A549 (cell line): ENCODE measurements at regions not wholly inside any gene's neighbourhood (a gene's known extent, or its start where the extent isn't known, plus 50 kb on each side); places are given as distances from the start of the nearest gene placed in this dataset.

Source experiments
- NPAS2 ChIP-seq: fragments of 250-450 bp; sonication (Bioruptor Pico); IDR thresholded peaks from 2 replicates; pipeline ENCODE4 v1.8.0; 2022; ENCODE audit warnings: mild to moderate bottlenecking, moderate library complexity, borderline replicate concordance
- POLR2A ChIP-seq: IDR thresholded peaks from 2 replicates; pipeline ENCODE4 v1.6.1; 2012; ENCODE audit warnings: mild to moderate bottlenecking, low read length
- TF ChIP-seq, protein P1 (sequence below): fragments of >200 bp; sonication (Bioruptor Twin); formaldehyde crosslinking; IDR thresholded peaks from 3 replicates; pipeline ENCODE4 v1.5.1; 2016
- TF ChIP-seq, protein P2 (sequence below): IDR thresholded peaks from 2 replicates; pipeline ENCODE4 v1.6.1; 2012

GRCh38 chr12:124419292-124420040 lies 124.6 kb downstream of the RFLNA start:
- TF ChIP-seq, protein P1, sequence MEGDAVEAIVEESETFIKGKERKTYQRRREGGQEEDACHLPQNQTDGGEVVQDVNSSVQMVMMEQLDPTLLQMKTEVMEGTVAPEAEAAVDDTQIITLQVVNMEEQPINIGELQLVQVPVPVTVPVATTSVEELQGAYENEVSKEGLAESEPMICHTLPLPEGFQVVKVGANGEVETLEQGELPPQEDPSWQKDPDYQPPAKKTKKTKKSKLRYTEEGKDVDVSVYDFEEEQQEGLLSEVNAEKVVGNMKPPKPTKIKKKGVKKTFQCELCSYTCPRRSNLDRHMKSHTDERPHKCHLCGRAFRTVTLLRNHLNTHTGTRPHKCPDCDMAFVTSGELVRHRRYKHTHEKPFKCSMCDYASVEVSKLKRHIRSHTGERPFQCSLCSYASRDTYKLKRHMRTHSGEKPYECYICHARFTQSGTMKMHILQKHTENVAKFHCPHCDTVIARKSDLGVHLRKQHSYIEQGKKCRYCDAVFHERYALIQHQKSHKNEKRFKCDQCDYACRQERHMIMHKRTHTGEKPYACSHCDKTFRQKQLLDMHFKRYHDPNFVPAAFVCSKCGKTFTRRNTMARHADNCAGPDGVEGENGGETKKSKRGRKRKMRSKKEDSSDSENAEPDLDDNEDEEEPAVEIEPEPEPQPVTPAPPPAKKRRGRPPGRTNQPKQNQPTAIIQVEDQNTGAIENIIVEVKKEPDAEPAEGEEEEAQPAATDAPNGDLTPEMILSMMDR = no peak
- TF ChIP-seq NPAS2 (CRISPR knock-in tag) (no peak), POLR2A (no peak)
- TF ChIP-seq, protein P2, sequence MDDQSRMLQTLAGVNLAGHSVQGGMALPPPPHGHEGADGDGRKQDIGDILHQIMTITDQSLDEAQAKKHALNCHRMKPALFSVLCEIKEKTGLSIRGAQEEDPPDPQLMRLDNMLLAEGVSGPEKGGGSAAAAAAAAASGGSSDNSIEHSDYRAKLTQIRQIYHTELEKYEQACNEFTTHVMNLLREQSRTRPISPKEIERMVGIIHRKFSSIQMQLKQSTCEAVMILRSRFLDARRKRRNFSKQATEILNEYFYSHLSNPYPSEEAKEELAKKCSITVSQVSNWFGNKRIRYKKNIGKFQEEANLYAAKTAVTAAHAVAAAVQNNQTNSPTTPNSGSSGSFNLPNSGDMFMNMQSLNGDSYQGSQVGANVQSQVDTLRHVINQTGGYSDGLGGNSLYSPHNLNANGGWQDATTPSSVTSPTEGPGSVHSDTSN = no peak
